KMS-11 (cell line): ENCODE measurements at regions not wholly inside any gene's neighbourhood (a gene's known extent, or its start where the extent isn't known, plus 50 kb on each side); places are given as distances from the start of the nearest gene placed in this dataset.

Source experiments
- H2AFZ ChIP-seq: fragments of 200-600 bp; sonication (generic); 2 replicates; pipeline ENCODE4 v1.6.1; 2016; ENCODE audit warnings: antibody characterized with exemption, mixed run types, low read depth
- H3K27ac ChIP-seq: fragments of 200-600 bp; sonication (generic); 2 replicates; pipeline ENCODE4 v1.6.1; 2016; ENCODE audit warnings: mild to moderate bottlenecking, mixed run types
- H3K27me3 ChIP-seq: fragments of 200-600 bp; sonication (generic); 2 replicates; pipeline ENCODE4 v1.6.1; 2017; ENCODE audit warnings: mild to moderate bottlenecking, low read depth, mixed run types, moderate library complexity; ENCODE audit not compliant: insufficient read depth
- H3K36me3 ChIP-seq: fragments of 200-600 bp; sonication (generic); 2 replicates; pipeline ENCODE4 v1.6.1; 2017; ENCODE audit warnings: mild to moderate bottlenecking, mixed run types; ENCODE audit not compliant: insufficient read depth
- H3K4me1 ChIP-seq: fragments of 200-600 bp; sonication (generic); 2 replicates; pipeline ENCODE4 v1.6.1; 2016; ENCODE audit warnings: mild to moderate bottlenecking, low read depth, mixed run types; ENCODE audit not compliant: poor library complexity, severe bottlenecking
- H3K4me2 ChIP-seq: fragments of 200-600 bp; sonication (generic); 2 replicates; pipeline ENCODE4 v1.7.0; 2016; ENCODE audit warnings: mild to moderate bottlenecking, mixed run types
- H3K4me3 ChIP-seq: fragments of 200-600 bp; sonication (generic); IDR thresholded peaks from 2 replicates; pipeline ENCODE4 v1.6.1; 2017; ENCODE audit warnings: low read depth, low read length, mixed read lengths; ENCODE audit not compliant: insufficient read depth
- H3K79me2 ChIP-seq: fragments of 200-600 bp; sonication (generic); 2 replicates; pipeline ENCODE4 v1.6.1; 2016; ENCODE audit warnings: low read depth, mixed run types; ENCODE audit not compliant: insufficient read depth
- H3K9ac ChIP-seq: fragments of 200-600 bp; sonication (generic); 2 replicates; pipeline ENCODE4 v1.6.1; 2016; ENCODE audit warnings: mild to moderate bottlenecking, mixed run types
- H4K20me1 ChIP-seq: fragments of 200-600 bp; sonication (generic); 2 replicates; pipeline ENCODE4 v1.6.1; 2016; ENCODE audit warnings: mild to moderate bottlenecking, mixed run types; ENCODE audit not compliant: insufficient read depth
- CTCF ChIP-seq: fragments of 200-600 bp; sonication (generic); conservative IDR thresholded peaks from 2 replicates; pipeline ENCODE4 v1.6.1; 2017; ENCODE audit warnings: low read depth, mild to moderate bottlenecking, antibody characterized with exemption, low read length, moderate library complexity, mixed read lengths

GRCh38 chr11:130801333-130802122 lies 114.8 kb downstream of the SNX19 start:
- Histone ChIP-seq H3K4me2 (no peak overlapping the region), H3K9ac (no peak overlapping the region)

GRCh38 chr11:130802567-130802966 lies 113.7 kb downstream of the SNX19 start:
- no peak overlapping the region for H3K9ac ChIP-seq
- no peaks in the 10 kb centered on the region for H3K79me2 ChIP-seq
- no peak for TF ChIP-seq CTCF

More at GRCh38 chr11:130801333-130802122, 114.8 kb downstream of the SNX19 start:
- Histone ChIP-seq H3K79me2 (no peaks in the 10 kb centered on the region), H3K4me1 (no peaks in the 10 kb centered on the region), H3K36me3 (no peaks in the 10 kb centered on the region), H2AFZ (no peak overlapping the region), H3K27me3 (no peaks in the 10 kb centered on the region), H4K20me1 (no peaks in the 10 kb centered on the region), H3K27ac (no peak overlapping the region), H3K4me3 (no peak overlapping the region)
- no peak for TF ChIP-seq CTCF

DNA sequence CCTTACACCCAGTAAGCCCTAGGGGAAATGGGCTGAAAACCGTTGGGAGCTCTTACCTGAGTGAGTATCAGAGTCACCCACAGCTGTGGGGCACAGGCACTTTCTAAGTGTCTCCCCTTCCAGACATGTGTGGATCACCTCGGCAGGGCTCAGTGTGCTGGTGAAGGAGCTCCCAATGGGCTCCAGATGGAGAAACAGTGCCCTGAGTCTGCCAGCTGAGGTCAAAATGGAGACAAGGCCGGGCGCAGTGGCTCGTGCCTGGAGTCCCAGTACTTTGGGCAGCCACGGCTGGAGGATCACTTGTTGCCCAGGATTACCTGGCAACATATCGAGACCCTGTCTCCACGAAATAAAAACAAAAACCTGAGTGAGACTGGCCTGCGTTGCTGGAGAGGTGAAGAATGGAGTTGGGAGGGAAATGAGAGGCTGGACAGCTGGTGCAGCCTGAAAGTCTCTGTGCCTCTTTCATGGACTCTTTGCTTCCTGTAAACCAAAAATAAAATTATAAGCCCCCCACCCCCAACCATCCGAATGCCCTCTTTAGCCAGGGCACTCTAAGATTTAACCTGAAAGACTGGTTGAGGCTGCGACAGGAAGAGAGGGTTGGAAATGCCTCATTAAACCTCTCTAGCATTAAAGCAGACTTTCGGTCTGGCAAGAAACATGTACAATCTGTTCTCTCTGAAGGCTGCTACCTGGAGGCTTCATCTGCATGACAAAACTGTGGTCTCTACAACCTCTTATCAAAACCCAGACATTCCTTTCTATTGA lies 111.8 kb downstream of the SNX19 start:
- Histone ChIP-seq H3K9ac (no peak overlapping the region), H4K20me1 (no peaks in the 10 kb centered on the region), H3K4me3 (no peak overlapping the region), H3K4me2 (no peak overlapping the region), H3K27ac (no peak overlapping the region), H2AFZ (no peak overlapping the region), H3K79me2 (no peaks in the 10 kb centered on the region), H3K36me3 (no peaks in the 10 kb centered on the region), H3K27me3 (no peaks in the 10 kb centered on the region), H3K4me1 (no peaks in the 10 kb centered on the region)
- no peak for TF ChIP-seq CTCF

More at GRCh38 chr11:130802567-130802966, 113.7 kb downstream of the SNX19 start:
- no peak overlapping the region for H3K4me2 ChIP-seq
- H3K36me3 ChIP-seq: no peaks in the 10 kb centered on the region
- H3K27ac ChIP-seq: no peak overlapping the region
- no peak overlapping the region for H3K4me3 ChIP-seq
- H4K20me1 ChIP-seq: no peaks in the 10 kb centered on the region
- H3K4me1 ChIP-seq: no peaks in the 10 kb centered on the region
- H2AFZ ChIP-seq: no peak overlapping the region
- no peaks in the 10 kb centered on the region for H3K27me3 ChIP-seq

- no peaks in the 10 kb centered on the region for H4K20me1 ChIP-seq
- H3K79me2 ChIP-seq: no peaks in the 10 kb centered on the region
- H3K4me3 ChIP-seq: no peak overlapping the region
- no peaks in the 10 kb centered on the region for H3K27me3 ChIP-seq
- H3K36me3 ChIP-seq: no peaks in the 10 kb centered on the region
- H2AFZ ChIP-seq: no peak overlapping the region
- TF ChIP-seq CTCF: no peak
- H3K9ac ChIP-seq: no peak overlapping the region
- no peak overlapping the region for H3K27ac ChIP-seq
- H3K4me2 ChIP-seq: no peak overlapping the region
- no peaks in the 10 kb centered on the region for H3K4me1 ChIP-seq
Observed at GRCh38 chr11:130806746-130807145, 109.5 kb downstream of the SNX19 start.
